ENCODE measurements at regions not wholly inside any gene's neighbourhood (a gene's known extent, or its start where the extent isn't known, plus 50 kb on each side); places are given as distances from the start of the nearest gene placed in this dataset.
"Not testable (repeated sequence)": the region's sequence is repeated elsewhere in the genome, so short reads cannot be mapped to it uniquely, and the experiment has no call there.

- TF ChIP-seq CTCF (conservative IDR thresholded peaks at IDR 0.05; ENCODE audit: low read depth in 2 of 2); EZH2 (IDR thresholded peaks at IDR 0.05; ENCODE audit: low read depth, unreplicated experiment); REST (IDR thresholded peaks at IDR 0.05; ENCODE audit: unreplicated experiment); POLR2AphosphoS5 (IDR thresholded peaks at IDR 0.05; ENCODE audit: low read depth); ZNF331 (CRISPR knock-in tag; IDR thresholded peaks at IDR 0.05; ENCODE audit: low read depth); CREB1 (CRISPR knock-in tag; IDR thresholded peaks at IDR 0.05; ENCODE audit: low read depth); STAT1 (IDR thresholded peaks at IDR 0.05; ENCODE audit: unreplicated experiment); EZH2phosphoT487 (IDR thresholded peaks at IDR 0.05; ENCODE audit: unreplicated experiment); JUNB (IDR thresholded peaks at IDR 0.05; ENCODE audit: unreplicated experiment); ETS1 (IDR thresholded peaks at IDR 0.05); NANOG (IDR thresholded peaks at IDR 0.05; ENCODE audit: borderline replicate concordance); ZNF114 (CRISPR knock-in tag; IDR thresholded peaks at IDR 0.05); ZNF462 (CRISPR knock-in tag; IDR thresholded peaks at IDR 0.05): not testable (repeated sequence)
Measured at GRCh38 chr4:104269603-104270002, 225.1 kb downstream of the CXXC4 start.

Data from GM23338 (cell line).